ENCODE measurements at regions not wholly inside any gene's neighbourhood (a gene's known extent, or its start where the extent isn't known, plus 50 kb on each side); places are given as distances from the start of the nearest gene placed in this dataset.

GRCh38 chr2:58730764-58731487 lies 489.8 kb upstream of the FANCL start:
- no peaks in the 10 kb centered on the region for H3K9me2 ChIP-seq (ENCODE audit: low read depth, low read length)
- no peaks in the 10 kb centered on the region for H3K4me1 ChIP-seq (ENCODE audit: insufficient read depth, low read length, severe bottlenecking)
- TF ChIP-seq CTCF (IDR thresholded peaks at IDR 0.05; ENCODE audit: low read length) (no peak), EZH2 (IDR thresholded peaks at IDR 0.05; ENCODE audit: borderline replicate concordance, low read length) (no peak)
- H3K9ac ChIP-seq (ENCODE audit: low read length): no peak overlapping the region
- no peak overlapping the region for H3K27ac ChIP-seq (ENCODE audit: low read depth, low read length, poor library complexity, severe bottlenecking)
- H3F3A ChIP-seq (ENCODE audit: insufficient read depth, low read length): no peaks in the 10 kb centered on the region
- no peaks in the 10 kb centered on the region for H3K9me3 ChIP-seq (ENCODE audit: low read length)
- no peaks in the 10 kb centered on the region for H3K79me2 ChIP-seq (ENCODE audit: insufficient read depth, low read length)
- H3K4me3 ChIP-seq (ENCODE audit: low read depth, low read length, poor library complexity, severe bottlenecking): no peak overlapping the region
- no peak overlapping the region for H2AFZ ChIP-seq (ENCODE audit: low read length)
- no peak overlapping the region for H3K4me2 ChIP-seq (ENCODE audit: low read length)
- H3K27me3 ChIP-seq (ENCODE audit: insufficient read depth, low read length): no peaks in the 10 kb centered on the region
- no peaks in the 10 kb centered on the region for H4K20me1 ChIP-seq (ENCODE audit: insufficient read depth, low read length)
- H3K36me3 ChIP-seq (ENCODE audit: insufficient read depth, low read length): no peaks in the 10 kb centered on the region

GRCh38 chr2:58727981-58728656 lies 487.0 kb upstream of the FANCL start:
- Histone ChIP-seq H3K27me3 (ENCODE audit: insufficient read depth, low read length) (no peaks in the 10 kb centered on the region), H3K9me2 (ENCODE audit: low read depth, low read length) (no peaks in the 10 kb centered on the region), H4K20me1 (ENCODE audit: insufficient read depth, low read length) (no peaks in the 10 kb centered on the region), H3K9me3 (ENCODE audit: low read length) (no peaks in the 10 kb centered on the region), H2AFZ (ENCODE audit: low read length) (no peak overlapping the region), H3K36me3 (ENCODE audit: insufficient read depth, low read length) (no peaks in the 10 kb centered on the region), H3K4me1 (ENCODE audit: insufficient read depth, low read length, severe bottlenecking) (no peaks in the 10 kb centered on the region), H3K4me3 (ENCODE audit: low read depth, low read length, poor library complexity, severe bottlenecking) (no peak overlapping the region), H3K79me2 (ENCODE audit: insufficient read depth, low read length) (no peaks in the 10 kb centered on the region), H3K4me2 (ENCODE audit: low read length) (no peak overlapping the region), H3K27ac (ENCODE audit: low read depth, low read length, poor library complexity, severe bottlenecking) (no peak overlapping the region), H3F3A (ENCODE audit: insufficient read depth, low read length) (no peaks in the 10 kb centered on the region), H3K9ac (ENCODE audit: low read length) (no peak overlapping the region)
- TF ChIP-seq CTCF (IDR thresholded peaks at IDR 0.05; ENCODE audit: low read length) (no peak), EZH2 (IDR thresholded peaks at IDR 0.05; ENCODE audit: borderline replicate concordance, low read length) (no peak)

GRCh38 chr2:58721912-58722591 lies 480.9 kb upstream of the FANCL start:
- H3K4me1 ChIP-seq (ENCODE audit: insufficient read depth, low read length, severe bottlenecking): no peaks in the 10 kb centered on the region
- no peaks in the 10 kb centered on the region for H4K20me1 ChIP-seq (ENCODE audit: insufficient read depth, low read length)
- H3K4me3 ChIP-seq (ENCODE audit: low read depth, low read length, poor library complexity, severe bottlenecking): no peak overlapping the region
- no peaks in the 10 kb centered on the region for H3F3A ChIP-seq (ENCODE audit: insufficient read depth, low read length)
- TF ChIP-seq EZH2 (IDR thresholded peaks at IDR 0.05; ENCODE audit: borderline replicate concordance, low read length) (no peak), CTCF (IDR thresholded peaks at IDR 0.05; ENCODE audit: low read length) (no peak)
- H2AFZ ChIP-seq (ENCODE audit: low read length): no peak overlapping the region
- no peaks in the 10 kb centered on the region for H3K36me3 ChIP-seq (ENCODE audit: insufficient read depth, low read length)
- H3K9me3 ChIP-seq (ENCODE audit: low read length): no peaks in the 10 kb centered on the region
- no peak overlapping the region for H3K27ac ChIP-seq (ENCODE audit: low read depth, low read length, poor library complexity, severe bottlenecking)
- H3K9ac ChIP-seq (ENCODE audit: low read length): no peak overlapping the region
- no peaks in the 10 kb centered on the region for H3K79me2 ChIP-seq (ENCODE audit: insufficient read depth, low read length)
- no peaks in the 10 kb centered on the region for H3K27me3 ChIP-seq (ENCODE audit: insufficient read depth, low read length)
- no peaks in the 10 kb centered on the region for H3K9me2 ChIP-seq (ENCODE audit: low read depth, low read length)
- H3K4me2 ChIP-seq (ENCODE audit: low read length): no peak overlapping the region

All from OCI-LY1 (cell line).